HTR-8/SVneo (cell line): ENCODE measurements at regions not wholly inside any gene's neighbourhood (a gene's known extent, or its start where the extent isn't known, plus 50 kb on each side); places are given as distances from the start of the nearest gene placed in this dataset.
"Not testable (repeated sequence)": the region's sequence is repeated elsewhere in the genome, so short reads cannot be mapped to it uniquely, and the experiment has no call there.

ENCODE experiments used
- DNase-seq: peaks from one replicate; pipeline ENCODE4 v3.0.0; 2011; ENCODE audit warnings: low spot score, mixed read lengths; ENCODE audit not compliant: insufficient read length
- FAIRE-seq: peaks from 2 replicates; lab custom pipeline; 2011; peaks lifted over from hg19 to GRCh38; lab: Jason Lieb, UNC

GRCh38 chr2:239736358-239737143, 288.6 kb downstream of the NDUFA10 start:
- FAIRE-seq, result no peak
- DNase-seq, result no peak

GRCh38 chr2:239735829-239736357, 289.2 kb downstream of the NDUFA10 start:
- FAIRE-seq (no peak), DNase-seq (no peak)

- DNase-seq, result no peak
- no peak for FAIRE-seq
These were observed 289.9 kb downstream of the NDUFA10 start for GRCh38 chr2:239735131-239735828.

GRCh38 chr2:239734436-239735005, 290.6 kb downstream of the NDUFA10 start:
- FAIRE-seq (no peak), DNase-seq (no peak)

- FAIRE-seq, result no peak
- DNase-seq, result no peak
These were observed 292.5 kb downstream of the NDUFA10 start for GRCh38 chr2:239732666-239733010.

GRCh38 chr2:239731998-239732665, 293.0 kb downstream of the NDUFA10 start:
- no peak for DNase-seq
- no peak for FAIRE-seq

GRCh38 chr2:239731422-239731821, 293.7 kb downstream of the NDUFA10 start:
- no peak for FAIRE-seq
- no peak for DNase-seq

- FAIRE-seq, result no peak
- no peak for DNase-seq
These were observed 294.2 kb downstream of the NDUFA10 start for GRCh38 chr2:239730897-239731296.

- not testable (repeated sequence) for DNase-seq, FAIRE-seq
These were observed 294.6 kb downstream of the NDUFA10 start for GRCh38 chr2:239730567-239730882.

GRCh38 chr2:239729681-239730566, 295.2 kb downstream of the NDUFA10 start:
- DNase-seq, result no peak
- no peak for FAIRE-seq

- no peak for FAIRE-seq
These were observed 296.0 kb downstream of the NDUFA10 start for GRCh38 chr2:239729151-239729550.

GRCh38 chr2:239728751-239729150, 296.4 kb downstream of the NDUFA10 start:
- FAIRE-seq, result no peak

More at GRCh38 chr2:239729151-239729550, 296.0 kb downstream of the NDUFA10 start:
- DNase-seq, result no peak

GRCh38 chr2:239727776-239728600, 297.2 kb downstream of the NDUFA10 start:
- FAIRE-seq, result no peak
- DNase-seq, result no peak

More at GRCh38 chr2:239728751-239729150, 296.4 kb downstream of the NDUFA10 start:
- DNase-seq, result no peak

- DNase-seq, result no peak
These were observed 297.9 kb downstream of the NDUFA10 start for GRCh38 chr2:239727182-239727775.

GRCh38 chr2:239726631-239727181, 298.4 kb downstream of the NDUFA10 start:
- no peak for FAIRE-seq
- DNase-seq, result no peak

More at GRCh38 chr2:239727182-239727775, 297.9 kb downstream of the NDUFA10 start:
- no peak for FAIRE-seq

- no peak for FAIRE-seq
- no peak for DNase-seq
These were observed 299.0 kb downstream of the NDUFA10 start for GRCh38 chr2:239726091-239726591.

- DNase-seq (no peak), FAIRE-seq (no peak)
These were observed 299.6 kb downstream of the NDUFA10 start for GRCh38 chr2:239725551-239725890.
